H9 (cell line): ENCODE measurements at regions not wholly inside any gene's neighbourhood (a gene's known extent, or its start where the extent isn't known, plus 50 kb on each side); places are given as distances from the start of the nearest gene placed in this dataset.

Experiments
- DNase-seq: peaks from one replicate; pipeline ENCODE4 v3.0.0-alpha.2; 2017
- H2AFZ ChIP-seq: one replicate; pipeline ENCODE4 v1.6.1; 2013; ENCODE audit warnings: mild to moderate bottlenecking, low read length, control low read depth, moderate library complexity
- H2AK5ac ChIP-seq: 2 replicates; pipeline ENCODE4 v1.6.1; 2013; ENCODE audit warnings: low read length, control low read depth, mixed read lengths; ENCODE audit not compliant: insufficient read length
- H2BK120ac ChIP-seq: one replicate; pipeline ENCODE4 v1.6.1; 2013; ENCODE audit warnings: low read depth, mild to moderate bottlenecking, low read length, control low read depth, inconsistent platforms; ENCODE audit not compliant: poor library complexity, severe bottlenecking
- H2BK12ac ChIP-seq: 2 replicates; pipeline ENCODE4 v1.6.1; 2013; ENCODE audit warnings: low read length, control low read depth, mixed read lengths, low read depth; ENCODE audit not compliant: insufficient read length
- H2BK15ac ChIP-seq: 2 replicates; pipeline ENCODE4 v1.6.1; 2013; ENCODE audit warnings: low read depth, low read length, control low read depth
- H2BK20ac ChIP-seq: one replicate; pipeline ENCODE4 v1.6.1; 2013; ENCODE audit warnings: low read depth, mild to moderate bottlenecking, low read length, control low read depth, inconsistent platforms; ENCODE audit not compliant: poor library complexity, severe bottlenecking
- H2BK5ac ChIP-seq: 2 replicates; pipeline ENCODE4 v1.6.1; 2013; ENCODE audit warnings: low read length, control low read depth, mixed read lengths; ENCODE audit not compliant: insufficient read length
- H3K14ac ChIP-seq: 2 replicates; pipeline ENCODE4 v1.6.1; 2013; ENCODE audit warnings: low read length, control low read depth; ENCODE audit not compliant: insufficient read depth
- H3K18ac ChIP-seq: 2 replicates; pipeline ENCODE4 v1.6.1; 2013; ENCODE audit warnings: low read depth, mild to moderate bottlenecking, mixed read lengths, low read length, control low read depth; ENCODE audit not compliant: insufficient read length
- H3K23ac ChIP-seq: 2 replicates; pipeline ENCODE4 v1.6.1; 2013; ENCODE audit warnings: low read length, control low read depth, mixed read lengths, low read depth; ENCODE audit not compliant: insufficient read length
- H3K23me2 ChIP-seq: 2 replicates; pipeline ENCODE4 v1.6.1; 2013; ENCODE audit warnings: low read depth, mild to moderate bottlenecking, mixed read lengths, low read length, control low read depth; ENCODE audit not compliant: insufficient read length, poor library complexity, severe bottlenecking
- H3K27ac ChIP-seq: 2 replicates; pipeline ENCODE4 v1.5.1; 2013; ENCODE audit warnings: low read length, control low read depth, mixed read lengths, low read depth; ENCODE audit not compliant: insufficient read length
- H3K27me3 ChIP-seq: 2 replicates; pipeline ENCODE4 v1.6.1; 2013; ENCODE audit warnings: low read length, control low read depth, inconsistent platforms; ENCODE audit not compliant: insufficient read depth
- H3K4ac ChIP-seq: 2 replicates; pipeline ENCODE4 v1.6.1; 2013; ENCODE audit warnings: low read depth, mild to moderate bottlenecking, control low read depth, inconsistent platforms, low read length, moderate library complexity
- H3K4me1 ChIP-seq: 2 replicates; pipeline ENCODE4 v1.6.1; 2013; ENCODE audit warnings: low read length, control low read depth, inconsistent platforms; ENCODE audit not compliant: insufficient read depth
- H3K4me2 ChIP-seq: 2 replicates; pipeline ENCODE4 v1.6.1; 2013; ENCODE audit warnings: low read length, control low read depth, mixed read lengths; ENCODE audit not compliant: insufficient read length, insufficient read depth
- H3K56ac ChIP-seq: 2 replicates; pipeline ENCODE4 v1.6.1; 2013; ENCODE audit warnings: low read depth, mild to moderate bottlenecking, mixed read lengths, low read length, control low read depth; ENCODE audit not compliant: insufficient read length
- H3K79me1 ChIP-seq: 2 replicates; pipeline ENCODE4 v1.6.1; 2013; ENCODE audit warnings: low read depth, mild to moderate bottlenecking, moderate library complexity, low read length, control low read depth, inconsistent platforms; ENCODE audit not compliant: insufficient read depth, poor library complexity, severe bottlenecking
- H3K79me2 ChIP-seq: 2 replicates; pipeline ENCODE4 v1.6.1; 2013; ENCODE audit warnings: low read length, control low read depth, inconsistent platforms; ENCODE audit not compliant: insufficient read depth
- H3K9ac ChIP-seq: 2 replicates; pipeline ENCODE4 v1.6.1; 2013; ENCODE audit warnings: low read length, control low read depth, mixed read lengths; ENCODE audit not compliant: insufficient read length; ENCODE audit errors: extremely low read depth
- H3K9me3 ChIP-seq: one replicate; pipeline ENCODE4 v1.6.1; 2013; ENCODE audit warnings: low read depth, low read length, inconsistent platforms; ENCODE audit not compliant: control insufficient read depth
- H3T11ph ChIP-seq: one replicate; pipeline ENCODE4 v1.6.1; 2013; ENCODE audit warnings: mild to moderate bottlenecking, low read length, control low read depth, inconsistent platforms
- H4K20me1 ChIP-seq: one replicate; pipeline ENCODE4 v1.6.1; 2013; ENCODE audit not compliant: control insufficient read depth, insufficient read length, insufficient read depth
- H4K5ac ChIP-seq: 2 replicates; pipeline ENCODE4 v1.6.1; 2013; ENCODE audit warnings: low read depth, mild to moderate bottlenecking, mixed read lengths, low read length, control low read depth; ENCODE audit not compliant: insufficient read length
- H4K8ac ChIP-seq: replicated peaks from 2 replicates; pipeline ENCODE4 v1.6.1; 2013; ENCODE audit warnings: low read length, control low read depth, mixed read lengths, low read depth; ENCODE audit not compliant: insufficient read length
- H4K91ac ChIP-seq: 2 replicates; pipeline ENCODE4 v1.6.1; 2013; ENCODE audit warnings: low read depth, mild to moderate bottlenecking, moderate library complexity, mixed read lengths, low read length, control low read depth; ENCODE audit not compliant: insufficient read length
- H3K27ac Mint-ChIP-seq, 3 experiments: 2 replicates in 2 of 3; 3 replicates in 1 of 3; pipeline ENCODE4 v1.8.0; 2020 to 2021; ENCODE audit warnings: mixed read lengths in 3 of 3, mild to moderate bottlenecking in 1 of 3, moderate library complexity in 1 of 3
- H3K27me3 Mint-ChIP-seq: 2 replicates; pipeline ENCODE4 v1.8.0; 2021; ENCODE audit warnings: low read depth, mild to moderate bottlenecking, moderate library complexity, mixed read lengths
- H3K36me3 Mint-ChIP-seq, 3 experiments: 2 replicates in 2 of 3; 3 replicates in 1 of 3; pipeline ENCODE4 v1.8.0; 2020 to 2021; ENCODE audit warnings: low read depth in 3 of 3, mixed read lengths in 3 of 3; ENCODE audit not compliant: insufficient read depth in 1 of 3
- H3K4me1 Mint-ChIP-seq, 2 experiments: 2 replicates each; pipeline ENCODE4 v1.8.0; 2020; ENCODE audit warnings: mixed read lengths in 2 of 2
- H3K4me3 Mint-ChIP-seq, 2 experiments: 2 replicates in 1 of 2; 3 replicates in 1 of 2; pipeline ENCODE4 v1.8.0; 2020 to 2021; ENCODE audit warnings: mild to moderate bottlenecking in 2 of 2, mixed read lengths in 2 of 2, moderate library complexity in 1 of 2
- H3K9me3 Mint-ChIP-seq, 2 experiments: 2 replicates in 1 of 2; 3 replicates in 1 of 2; pipeline ENCODE4 v1.8.0; 2020; ENCODE audit warnings: mild to moderate bottlenecking in 2 of 2, mixed read lengths in 2 of 2, moderate library complexity in 1 of 2
- WGBS: extraction: QIAGEN DNeasy Blood & Tissue Kit; methylation state at CpG from one replicate; pipeline ENCODE4 v1.1.7; 2013; ENCODE audit warnings: missing lambda C conversion rate, low lambda C conversion rate, mixed read lengths; ENCODE audit not compliant: insufficient read length; ENCODE audit errors: extremely low coverage; 5-methylcytosine and 5-hydroxymethylcytosine counted together
- TF ChIP-seq, protein P1 (sequence below): fragments of 200-600 bp; sonication (generic); conservative IDR thresholded peaks from 3 replicates; pipeline ENCODE4 v1.8.0; 2021; ENCODE audit warnings: antibody characterized with exemption, mild to moderate bottlenecking

DNA sequence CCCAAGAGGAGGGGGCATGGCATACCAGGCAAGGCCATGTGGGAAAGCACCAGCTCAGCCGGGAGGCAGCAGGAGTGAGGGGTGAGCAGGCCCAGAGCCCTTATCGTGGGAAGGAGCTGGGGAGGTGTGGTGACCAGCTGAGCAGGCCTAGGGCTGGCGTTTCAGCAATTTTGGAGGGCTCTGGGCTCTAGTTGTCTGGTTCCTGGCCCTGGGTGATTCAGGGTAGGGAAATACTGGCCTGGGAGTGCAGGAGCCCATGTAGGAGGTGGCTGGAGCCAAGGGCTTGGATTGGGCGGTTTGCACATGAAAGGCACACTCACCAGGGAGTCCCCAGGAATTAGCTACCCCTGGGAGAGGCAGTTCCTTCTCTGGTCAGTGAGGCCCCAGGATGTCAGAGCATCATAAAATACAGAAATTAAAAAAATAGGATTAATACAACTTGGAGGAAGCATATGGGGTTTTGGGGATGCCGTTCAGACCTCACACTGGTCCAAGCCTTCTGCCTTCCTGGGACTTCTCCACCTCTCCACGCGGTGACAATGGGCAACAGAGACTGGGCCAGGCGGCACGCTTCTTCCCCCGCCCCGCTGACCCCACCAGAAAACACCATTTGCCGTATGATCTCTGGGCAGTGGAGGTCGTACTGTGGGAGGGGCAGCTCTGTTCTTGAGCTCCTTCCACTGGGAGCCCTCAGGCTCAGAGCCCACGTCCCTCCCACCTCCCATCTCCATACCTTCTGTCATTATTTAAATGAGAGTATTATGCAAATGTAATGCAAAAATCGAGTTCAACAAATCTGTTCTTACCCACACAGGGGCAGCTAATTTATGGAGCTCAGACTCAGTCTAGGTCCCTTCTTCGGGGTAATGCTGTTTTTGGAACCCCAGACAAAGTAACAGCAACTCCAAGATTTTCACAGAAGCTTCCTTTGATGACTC is 133.0 kb upstream of the FAM20C start:
- H3K4ac ChIP-seq = no peak overlapping the region
- no peak overlapping the region for H4K8ac ChIP-seq
- no peak overlapping the region for H4K91ac ChIP-seq
- no peak overlapping the region for H2BK5ac ChIP-seq
- WGBS = no CpG with 5 or more reads among the region's 16 CpGs
- no peak overlapping the region for H3K27ac ChIP-seq
- H2BK15ac ChIP-seq = no peak overlapping the region
- no peak overlapping the region for H3K56ac ChIP-seq
- H2BK120ac ChIP-seq = no peak overlapping the region
- Mint-ChIP-seq H3K9me3 (no peaks in the 10 kb centered on the region), H3K27me3 (peaks cover 15% of the 10 kb centered on the region), H3K4me1 (peaks cover 48 to 49% of the 10 kb centered on the region in 2 experiments), H3K4me3 (peak overlapping the region in 1 of 2 experiments; percentile 44; a peak in 1 of 5 replicates), H3K27ac (peak overlapping the region; percentile 79 to 83 (median 82); a peak in 5 of 7 replicates), H3K36me3 (no peaks in the 10 kb centered on the region)
- H2AFZ ChIP-seq = no peak overlapping the region
- no peak overlapping the region for H2AK5ac ChIP-seq
- H3K9ac ChIP-seq = no peak overlapping the region
- H3K18ac ChIP-seq = no peak overlapping the region
- H2BK12ac ChIP-seq = no peak overlapping the region
- no peak overlapping the region for H3K4me2 ChIP-seq
- no peak overlapping the region for H4K5ac ChIP-seq
- peak; percentile 61 for DNase-seq
- H3K23me2 ChIP-seq = no peaks in the 10 kb centered on the region
- H3K9me3 ChIP-seq = no peaks in the 10 kb centered on the region
- TF ChIP-seq, protein P1, sequence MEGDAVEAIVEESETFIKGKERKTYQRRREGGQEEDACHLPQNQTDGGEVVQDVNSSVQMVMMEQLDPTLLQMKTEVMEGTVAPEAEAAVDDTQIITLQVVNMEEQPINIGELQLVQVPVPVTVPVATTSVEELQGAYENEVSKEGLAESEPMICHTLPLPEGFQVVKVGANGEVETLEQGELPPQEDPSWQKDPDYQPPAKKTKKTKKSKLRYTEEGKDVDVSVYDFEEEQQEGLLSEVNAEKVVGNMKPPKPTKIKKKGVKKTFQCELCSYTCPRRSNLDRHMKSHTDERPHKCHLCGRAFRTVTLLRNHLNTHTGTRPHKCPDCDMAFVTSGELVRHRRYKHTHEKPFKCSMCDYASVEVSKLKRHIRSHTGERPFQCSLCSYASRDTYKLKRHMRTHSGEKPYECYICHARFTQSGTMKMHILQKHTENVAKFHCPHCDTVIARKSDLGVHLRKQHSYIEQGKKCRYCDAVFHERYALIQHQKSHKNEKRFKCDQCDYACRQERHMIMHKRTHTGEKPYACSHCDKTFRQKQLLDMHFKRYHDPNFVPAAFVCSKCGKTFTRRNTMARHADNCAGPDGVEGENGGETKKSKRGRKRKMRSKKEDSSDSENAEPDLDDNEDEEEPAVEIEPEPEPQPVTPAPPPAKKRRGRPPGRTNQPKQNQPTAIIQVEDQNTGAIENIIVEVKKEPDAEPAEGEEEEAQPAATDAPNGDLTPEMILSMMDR = no peak
- H2BK20ac ChIP-seq = no peak overlapping the region
- H3K79me1 ChIP-seq = no peaks in the 10 kb centered on the region
- H3K27me3 ChIP-seq = no peaks in the 10 kb centered on the region
- no peaks in the 10 kb centered on the region; the same call in 1 of the 2 replicates for H3K4me1 ChIP-seq
- no peak overlapping the region for H3T11ph ChIP-seq
- no peaks in the 10 kb centered on the region for H4K20me1 ChIP-seq
- H3K14ac ChIP-seq = no peak overlapping the region; the same call in 1 of the 2 replicates
- no peak overlapping the region for H3K23ac ChIP-seq
- H3K79me2 ChIP-seq = no peaks in the 10 kb centered on the region
